ENCODE measurements at regions not wholly inside any gene's neighbourhood (a gene's known extent, or its start where the extent isn't known, plus 50 kb on each side); places are given as distances from the start of the nearest gene placed in this dataset.

DNA sequence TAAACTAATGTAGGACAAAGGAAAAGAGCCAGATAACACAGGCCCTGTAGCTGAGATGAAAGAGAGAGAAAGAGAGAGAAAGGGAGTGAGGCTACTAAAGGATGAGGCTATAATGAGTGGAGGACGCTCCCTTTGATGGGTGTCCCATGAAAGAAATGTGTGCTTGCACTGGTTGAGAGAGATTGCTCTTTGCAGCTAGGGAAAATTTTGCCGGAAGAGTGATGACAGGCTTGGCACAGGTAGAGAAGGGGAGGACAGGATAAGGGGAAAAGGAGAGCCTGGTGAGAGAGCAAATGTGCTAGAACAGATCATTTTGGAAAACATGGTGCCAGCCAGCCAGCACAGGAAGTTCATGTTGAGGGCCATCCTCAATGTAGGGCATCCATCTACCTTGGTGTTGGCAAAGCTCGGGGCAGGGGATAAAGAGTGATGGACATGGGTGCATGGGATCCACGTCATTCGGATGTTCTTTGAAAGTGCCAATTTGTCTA, 248.6 kb downstream of the BTG1 start:
- POLR2A ChIA-PET (ENCODE audit: low non-redundant PET): no interaction called here
- Histone ChIP-seq H3K27me3 (replicated peaks; ENCODE audit: insufficient read depth, low read depth, low read length, poor library complexity) (no peaks in the 10 kb centered on the region), H3K27ac (ENCODE audit: low read depth, low read length, poor library complexity, severe bottlenecking) (no peak overlapping the region), H3K4me1 (ENCODE audit: insufficient read depth, low read length, poor library complexity, severe bottlenecking) (no peaks in the 10 kb centered on the region), H3K36me3 (ENCODE audit: insufficient read depth, low read length, poor library complexity, severe bottlenecking) (no peaks in the 10 kb centered on the region), H3K4me3 (ENCODE audit: low read depth, low read length, poor library complexity, severe bottlenecking) (no peak overlapping the region), H3K9me3 (ENCODE audit: low read depth, low read length, poor library complexity, severe bottlenecking) (no peaks in the 10 kb centered on the region)
- BruUV-seq (replicated peaks): no TSS peak
- DNase-seq (ENCODE audit: low spot score): no peak
- intact Hi-C loops (cut with micrococcal nuclease; ENCODE audit: unreplicated experiment): no loop called here
- TF ChIP-seq EZH2 (IDR thresholded peaks at IDR 0.05; ENCODE audit: borderline replicate concordance, low read depth, low read length, poor library complexity, severe bottlenecking): no peak
- no peak for TF ChIP-seq CTCF (conservative IDR thresholded peaks at IDR 0.05; ENCODE audit: low read depth, low read length)
- CTCF ChIA-PET: no interaction called here

DNA sequence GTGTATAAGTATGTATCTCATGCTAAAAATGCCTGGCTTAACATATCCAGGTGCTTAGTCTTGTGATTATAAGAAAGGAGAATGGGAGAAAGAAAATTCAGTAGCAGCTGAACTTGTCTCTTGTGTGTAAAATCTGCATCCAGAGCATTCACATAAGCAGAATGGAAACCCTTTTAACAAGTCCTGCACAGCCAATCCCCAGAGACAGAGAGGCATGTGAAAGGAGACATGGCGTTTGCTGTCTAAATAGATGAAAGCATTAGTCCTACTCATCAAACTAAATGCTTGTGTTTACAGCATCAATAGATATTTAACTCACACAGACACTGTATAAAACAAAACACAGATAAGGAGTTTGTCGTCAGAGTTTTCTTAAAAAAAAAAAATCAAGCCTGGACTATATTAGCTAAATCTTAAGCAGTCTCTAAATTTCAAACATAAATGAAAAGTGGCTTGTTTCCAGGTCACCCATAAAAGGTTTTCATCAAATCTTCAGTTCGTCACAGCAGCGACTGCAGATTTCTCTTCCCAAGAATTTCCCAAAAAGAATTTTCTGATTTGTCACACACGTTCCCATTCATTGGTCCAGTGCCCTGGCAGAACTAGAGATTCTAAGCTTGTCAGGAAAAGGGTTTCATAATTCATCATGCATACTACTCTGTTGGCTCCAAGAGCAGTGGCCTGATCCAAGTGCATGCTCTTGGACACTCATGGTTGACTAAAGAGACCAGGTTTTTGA, 249.2 kb downstream of the BTG1 start:
- Histone ChIP-seq H3K27me3 (replicated peaks; ENCODE audit: insufficient read depth, low read depth, low read length, poor library complexity) (no peaks in the 10 kb centered on the region), H3K36me3 (ENCODE audit: insufficient read depth, low read length, poor library complexity, severe bottlenecking) (no peaks in the 10 kb centered on the region), H3K27ac (ENCODE audit: low read depth, low read length, poor library complexity, severe bottlenecking) (no peak overlapping the region), H3K4me1 (ENCODE audit: insufficient read depth, low read length, poor library complexity, severe bottlenecking) (no peaks in the 10 kb centered on the region), H3K4me3 (ENCODE audit: low read depth, low read length, poor library complexity, severe bottlenecking) (no peak overlapping the region), H3K9me3 (ENCODE audit: low read depth, low read length, poor library complexity, severe bottlenecking) (no peaks in the 10 kb centered on the region)
- no peak for TF ChIP-seq CTCF (conservative IDR thresholded peaks at IDR 0.05; ENCODE audit: low read depth, low read length)
- TF ChIP-seq EZH2 (IDR thresholded peaks at IDR 0.05; ENCODE audit: borderline replicate concordance, low read depth, low read length, poor library complexity, severe bottlenecking): no peak
- CTCF ChIA-PET: no interaction called here
- POLR2A ChIA-PET (ENCODE audit: low non-redundant PET): no interaction called here
- intact Hi-C loops (cut with micrococcal nuclease; ENCODE audit: unreplicated experiment): no loop called here
- no peak for DNase-seq (ENCODE audit: low spot score)
- no TSS peak for BruUV-seq (replicated peaks)

DNA sequence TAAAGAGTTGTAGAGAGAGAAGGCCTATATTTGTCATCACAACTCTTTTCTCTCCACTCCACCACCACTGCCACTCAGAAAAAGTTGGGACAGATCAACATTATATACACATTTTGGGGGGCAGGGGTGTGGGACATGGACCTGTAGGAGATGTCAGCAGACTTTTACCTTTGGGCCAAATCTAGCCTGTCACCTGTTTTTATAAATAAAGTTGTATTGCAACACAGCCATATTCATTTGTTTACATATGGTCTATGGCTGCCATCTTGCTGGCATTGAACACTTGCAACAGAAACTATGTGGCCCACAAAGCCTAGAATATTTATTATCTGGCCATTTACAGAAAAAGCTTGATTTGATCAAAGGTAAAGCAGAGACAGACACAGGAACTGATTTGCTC, 250.7 kb downstream of the BTG1 start:
- intact Hi-C loops (cut with micrococcal nuclease; ENCODE audit: unreplicated experiment): no loop called here
- DNase-seq (ENCODE audit: low spot score): no peak
- CTCF ChIA-PET: no interaction called here
- H3K27ac ChIP-seq (ENCODE audit: low read depth, low read length, poor library complexity, severe bottlenecking): no peak overlapping the region
- no TSS peak for BruUV-seq (replicated peaks)
- H3K36me3 ChIP-seq (ENCODE audit: insufficient read depth, low read length, poor library complexity, severe bottlenecking): no peaks in the 10 kb centered on the region
- POLR2A ChIA-PET (ENCODE audit: low non-redundant PET): no interaction called here
- no peak overlapping the region for H3K4me3 ChIP-seq (ENCODE audit: low read depth, low read length, poor library complexity, severe bottlenecking)
- no peaks in the 10 kb centered on the region for H3K4me1 ChIP-seq (ENCODE audit: insufficient read depth, low read length, poor library complexity, severe bottlenecking)
- H3K9me3 ChIP-seq (ENCODE audit: low read depth, low read length, poor library complexity, severe bottlenecking): no peaks in the 10 kb centered on the region
- TF ChIP-seq EZH2 (IDR thresholded peaks at IDR 0.05; ENCODE audit: borderline replicate concordance, low read depth, low read length, poor library complexity, severe bottlenecking): no peak
- no peak for TF ChIP-seq CTCF (conservative IDR thresholded peaks at IDR 0.05; ENCODE audit: low read depth, low read length)
- no peaks in the 10 kb centered on the region for H3K27me3 ChIP-seq (replicated peaks; ENCODE audit: insufficient read depth, low read depth, low read length, poor library complexity)

All from A673 (cell line).